Endothelial cell of umbilical vein (primary cell): ENCODE measurements at regions not wholly inside any gene's neighbourhood (a gene's known extent, or its start where the extent isn't known, plus 50 kb on each side); places are given as distances from the start of the nearest gene placed in this dataset.

Experiments
- BruUV-seq: library from RNA; stranded (reverse); fragments of 400-500 nt; replicated peaks from 2 replicates; lab custom pipeline; 2021; lab: Mats Ljungman, UMichigan
- CTCF ChIA-PET: fragments of 300-600, 350-600 bp; sonication (Branson Sonifier 250); formaldehyde crosslinking; loops from one replicate; lab custom pipeline; 2021; ENCODE audit warnings: antibody characterized with exemption, inconsistent platforms; lab: Charles Lee
- POLR2A ChIA-PET: fragments of 300-600, 350-600 bp; sonication (Branson Sonifier 250); formaldehyde crosslinking; loops from one replicate; lab custom pipeline; 2021; ENCODE audit warnings: antibody characterized with exemption, inconsistent platforms; lab: Charles Lee
- DNase-seq: peaks from one replicate; pipeline ENCODE4 v3.0.0-alpha.2; 2011; ENCODE audit warnings: low read depth, low spot score
- FAIRE-seq: peaks from 2 replicates; lab custom pipeline; 2011; peaks lifted over from hg19 to GRCh38; lab: Jason Lieb, UNC
- H2AFZ ChIP-seq: 2 replicates; pipeline ENCODE4 v1.6.0; 2012; ENCODE audit warnings: low read depth, low read length, control low read depth, inconsistent platforms
- H3K27ac ChIP-seq: 2 replicates; pipeline ENCODE4 v1.5.1; 2011; ENCODE audit warnings: low read depth, mild to moderate bottlenecking, control low read depth, low read length, moderate library complexity; ENCODE audit not compliant: insufficient read depth
- H3K27me3 ChIP-seq, 2 experiments: 2 replicates each; pipeline versions ENCODE4 v1.6.0 to v1.6.1; 2011; ENCODE audit warnings: low read length in 2 of 2, mixed read lengths in 1 of 2; ENCODE audit not compliant: control insufficient read depth in 2 of 2, insufficient read depth in 2 of 2
- H3K36me3 ChIP-seq, 2 experiments: 2 replicates in 1 of 2; 3 replicates in 1 of 2; pipeline ENCODE4 v1.5.1; 2011; ENCODE audit warnings: low read length in 2 of 2, mild to moderate bottlenecking in 1 of 2, moderate library complexity in 1 of 2; ENCODE audit not compliant: control insufficient read depth in 2 of 2, insufficient read depth in 2 of 2; ENCODE audit errors: extremely low read depth in 1 of 2
- H3K4me1 ChIP-seq: 3 replicates; pipeline ENCODE4 v1.5.1; 2011; ENCODE audit warnings: mild to moderate bottlenecking, low read length; ENCODE audit not compliant: control insufficient read depth, insufficient read depth; ENCODE audit errors: extremely low read depth
- H3K4me2 ChIP-seq: 2 replicates; pipeline ENCODE4 v1.6.1; 2011; ENCODE audit warnings: low read length, control low read depth, mixed read lengths; ENCODE audit not compliant: insufficient read depth
- H3K4me3 ChIP-seq, 3 experiments: fragments of 200-600 bp in 1 of 3; sonication (generic), shearing (Covaris generic) in 1 of 3; replicated peaks in 1 of 3; 2 replicates each; pipeline ENCODE4 v1.5.1; 2011 to 2016; ENCODE audit warnings: control low read depth in 3 of 3, low read length in 3 of 3, mild to moderate bottlenecking in 2 of 3, inconsistent platforms in 1 of 3, low read depth in 1 of 3, moderate library complexity in 1 of 3; ENCODE audit not compliant: insufficient read depth in 1 of 3
- H3K79me2 ChIP-seq: 2 replicates; pipeline ENCODE4 v1.6.0; 2012; ENCODE audit warnings: low read length, inconsistent platforms; ENCODE audit not compliant: control insufficient read depth, insufficient read depth
- H3K9ac ChIP-seq: replicated peaks from 2 replicates; pipeline ENCODE3; 2011; ENCODE audit warnings: low read length, control low read depth; ENCODE audit not compliant: insufficient read depth; ENCODE audit errors: extremely low read depth
- H3K9me1 ChIP-seq: replicated peaks from 3 replicates; pipeline ENCODE4 v1.6.0; 2011; ENCODE audit warnings: mild to moderate bottlenecking, low read length; ENCODE audit not compliant: control insufficient read depth, insufficient read depth; ENCODE audit errors: extremely low read depth
- H3K9me3 ChIP-seq: replicated peaks from 2 replicates; pipeline ENCODE4 v1.5.1; 2012; ENCODE audit warnings: low read length, inconsistent platforms; ENCODE audit not compliant: control insufficient read depth, insufficient read depth
- H4K20me1 ChIP-seq: replicated peaks from 2 replicates; pipeline ENCODE3; 2011; ENCODE audit warnings: mild to moderate bottlenecking, low read length; ENCODE audit not compliant: control insufficient read depth, insufficient read depth; ENCODE audit errors: extremely low read depth
- EZH2 ChIP-seq: IDR thresholded peaks from 2 replicates; pipeline ENCODE4 v1.6.1; 2012; ENCODE audit warnings: borderline replicate concordance, low read depth, mild to moderate bottlenecking, moderate library complexity, low read length, inconsistent platforms; ENCODE audit not compliant: severe bottlenecking
- FOS ChIP-seq: IDR thresholded peaks from 2 replicates; pipeline ENCODE4 v1.6.1; 2011; ENCODE audit warnings: mild to moderate bottlenecking, low read length, moderate library complexity, borderline replicate concordance; ENCODE audit not compliant: insufficient read depth
- GATA2 ChIP-seq: IDR thresholded peaks from 2 replicates; pipeline ENCODE4 v1.7.0; 2011; ENCODE audit warnings: low read depth, mild to moderate bottlenecking, moderate library complexity, mixed read lengths, low read length; ENCODE audit not compliant: insufficient read length, insufficient read depth
- JUN ChIP-seq: IDR thresholded peaks from 2 replicates; pipeline ENCODE4 v1.6.1; 2011; ENCODE audit warnings: borderline replicate concordance, low read depth; ENCODE audit not compliant: insufficient read length, insufficient read depth
- MYC ChIP-seq: IDR thresholded peaks from one replicate; pipeline ENCODE4 v1.6.1; 2011; ENCODE audit warnings: mild to moderate bottlenecking, low read depth, low read length
- POLR2A ChIP-seq: IDR thresholded peaks from 2 replicates; pipeline ENCODE4 v1.6.1; 2012; ENCODE audit warnings: low read depth, mild to moderate bottlenecking, control low read depth, low read length
- POLR2AphosphoS5 ChIP-seq: IDR thresholded peaks from 2 replicates; pipeline ENCODE4 v1.6.1; 2012; ENCODE audit warnings: low read depth, mild to moderate bottlenecking, control low read depth, low read length, moderate library complexity; ENCODE audit not compliant: insufficient read depth
- dilution Hi-C: fragments of 300-500 bp; cut with MboI; formaldehyde crosslinking; loops from one replicate; pipeline ENCODE4 v1.15.0; 2019; ENCODE audit warnings: low sequenced_read_pairs; ENCODE audit not compliant: extremely low pct_ligation_motif_present
- intact Hi-C: fragments of 100-400 bp; cut with micrococcal nuclease; formaldehyde crosslinking; loops from one replicate; pipeline ENCODE4 v1.10.0; 2022
- TF ChIP-seq, protein P1 (sequence below), 2 donors: IDR thresholded peaks; 1 replicate in 1 of 2; 2 replicates in 1 of 2; pipeline ENCODE4 v1.5.1; 2011; ENCODE audit warnings: low read length in 2 of 2, mild to moderate bottlenecking in 2 of 2, moderate library complexity in 2 of 2, control low read depth in 1 of 2, inconsistent platforms in 1 of 2, low read depth in 1 of 2; ENCODE audit not compliant: insufficient read depth in 1 of 2; ENCODE audit errors: extremely low read depth in 1 of 2
- TF ChIP-seq, protein P2 (sequence below): IDR thresholded peaks from 2 replicates; pipeline ENCODE4 v1.6.1; 2011; ENCODE audit not compliant: insufficient read depth, insufficient read length

DNA sequence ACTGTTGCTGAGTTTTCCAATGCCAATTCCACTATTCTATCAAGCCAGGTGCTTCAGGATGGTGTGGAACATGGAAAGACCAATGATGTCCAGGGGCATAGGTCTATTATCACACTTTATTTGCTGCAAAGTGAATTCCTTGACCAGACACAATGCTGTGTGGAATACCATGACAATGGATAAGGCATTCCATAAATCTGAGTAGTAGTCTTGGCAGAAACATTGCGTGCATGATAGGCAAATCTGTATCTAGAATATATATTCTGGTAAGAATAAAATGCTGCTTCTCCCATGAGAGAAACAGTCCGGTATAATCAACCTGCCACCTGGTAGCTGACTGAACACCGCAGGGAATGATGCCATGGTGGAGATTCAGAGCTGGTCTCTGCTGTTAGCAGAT is 70.0 kb upstream of the ALDH1A3 start:
- DNase-seq, result no peak
- Histone ChIP-seq H3K36me3 (no peaks in the 10 kb centered on the region), H3K4me1 (no peaks in the 10 kb centered on the region), H3K79me2 (no peaks in the 10 kb centered on the region), H3K4me2 (no peak overlapping the region), H3K9me3 (no peaks in the 10 kb centered on the region), H3K4me3 (no peak overlapping the region), H3K27me3 (no peaks in the 10 kb centered on the region), H4K20me1 (no peaks in the 10 kb centered on the region), H2AFZ (no peak overlapping the region), H3K27ac (no peak overlapping the region), H3K9ac (no peak overlapping the region), H3K9me1 (no peaks in the 10 kb centered on the region)
- CTCF ChIA-PET, result no interaction called here
- POLR2A ChIA-PET, result no interaction called here
- FAIRE-seq, result no peak
- dilution Hi-C loops (no loop called here), intact Hi-C loops (no loop called here)
- TF ChIP-seq GATA2 (no peak), POLR2AphosphoS5 (no peak), FOS (no peak), MYC (no peak), EZH2 (no peak), POLR2A (no peak), JUN (no peak)
- TF ChIP-seq, protein P1, sequence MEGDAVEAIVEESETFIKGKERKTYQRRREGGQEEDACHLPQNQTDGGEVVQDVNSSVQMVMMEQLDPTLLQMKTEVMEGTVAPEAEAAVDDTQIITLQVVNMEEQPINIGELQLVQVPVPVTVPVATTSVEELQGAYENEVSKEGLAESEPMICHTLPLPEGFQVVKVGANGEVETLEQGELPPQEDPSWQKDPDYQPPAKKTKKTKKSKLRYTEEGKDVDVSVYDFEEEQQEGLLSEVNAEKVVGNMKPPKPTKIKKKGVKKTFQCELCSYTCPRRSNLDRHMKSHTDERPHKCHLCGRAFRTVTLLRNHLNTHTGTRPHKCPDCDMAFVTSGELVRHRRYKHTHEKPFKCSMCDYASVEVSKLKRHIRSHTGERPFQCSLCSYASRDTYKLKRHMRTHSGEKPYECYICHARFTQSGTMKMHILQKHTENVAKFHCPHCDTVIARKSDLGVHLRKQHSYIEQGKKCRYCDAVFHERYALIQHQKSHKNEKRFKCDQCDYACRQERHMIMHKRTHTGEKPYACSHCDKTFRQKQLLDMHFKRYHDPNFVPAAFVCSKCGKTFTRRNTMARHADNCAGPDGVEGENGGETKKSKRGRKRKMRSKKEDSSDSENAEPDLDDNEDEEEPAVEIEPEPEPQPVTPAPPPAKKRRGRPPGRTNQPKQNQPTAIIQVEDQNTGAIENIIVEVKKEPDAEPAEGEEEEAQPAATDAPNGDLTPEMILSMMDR (IDR thresholded peaks at IDR 0.05; ENCODE audit: extremely low read depth in 1 of 2, insufficient read depth in 1 of 2, low read depth in 1 of 2, low read length in 2 of 2), result no peak
- TF ChIP-seq, protein P2, sequence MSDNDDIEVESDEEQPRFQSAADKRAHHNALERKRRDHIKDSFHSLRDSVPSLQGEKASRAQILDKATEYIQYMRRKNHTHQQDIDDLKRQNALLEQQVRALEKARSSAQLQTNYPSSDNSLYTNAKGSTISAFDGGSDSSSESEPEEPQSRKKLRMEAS, result no peak
- no TSS peak for BruUV-seq
